SK-N-SH treated with all-trans-retinoic acid at 6 μM for 48 hours (cell line): ENCODE measurements at regions not wholly inside any gene's neighbourhood (a gene's known extent, or its start where the extent isn't known, plus 50 kb on each side); places are given as distances from the start of the nearest gene placed in this dataset.

Experiments
- ATAC-seq: fragments of 200-7000 bp; cut with Tn5 transposase; 3 replicates; pipeline ENCODE4 v1.9.1; 2020; ENCODE audit warnings: mild to moderate bottlenecking, moderate library complexity
- ARNTL ChIP-seq: fragments of 450-650 bp; formaldehyde crosslinking; IDR thresholded peaks from 2 replicates; pipeline ENCODE4 v1.5.0; 2020; ENCODE audit warnings: low read depth, mild to moderate bottlenecking, moderate library complexity, borderline replicate concordance
- CSDC2 ChIP-seq: fragments of 250-450 bp; sonication (Bioruptor Pico); IDR thresholded peaks from 2 replicates; pipeline ENCODE4 v1.5.0; 2020; ENCODE audit warnings: mild to moderate bottlenecking, moderate library complexity
- CSRNP3 ChIP-seq: fragments of 250-450 bp; sonication (Bioruptor Pico); IDR thresholded peaks from 2 replicates; pipeline ENCODE4 v1.5.1; 2021; ENCODE audit warnings: mild to moderate bottlenecking, moderate library complexity
- ESRRG ChIP-seq: fragments of 250-450 bp; sonication (Bioruptor Pico); IDR thresholded peaks from 2 replicates; pipeline ENCODE4 v1.6.1; 2021; ENCODE audit warnings: mild to moderate bottlenecking
- GLIS3 ChIP-seq: fragments of 250-450 bp; sonication (Bioruptor Pico); IDR thresholded peaks from 2 replicates; pipeline ENCODE4 v1.5.0; 2020; ENCODE audit warnings: mild to moderate bottlenecking, moderate library complexity
- OSR1 ChIP-seq: fragments of 250-450 bp; sonication (Bioruptor Pico); IDR thresholded peaks from 2 replicates; pipeline ENCODE4 v1.8.0; 2022; ENCODE audit warnings: moderate library complexity, mild to moderate bottlenecking, inconsistent platforms
- RARB ChIP-seq: fragments of 250-450 bp; sonication (Bioruptor Pico); IDR thresholded peaks from 2 replicates; pipeline ENCODE4 v1.8.0; 2021; ENCODE audit warnings: mild to moderate bottlenecking, moderate library complexity
- SNAI2 ChIP-seq: fragments of 250-450 bp; sonication (Bioruptor Pico); IDR thresholded peaks from 2 replicates; pipeline ENCODE4 v1.5.0; 2020; ENCODE audit warnings: mild to moderate bottlenecking, moderate library complexity
- TCF4 ChIP-seq: fragments of 250-450 bp; sonication (Bioruptor Pico); IDR thresholded peaks from 2 replicates; pipeline ENCODE4 v1.8.0; 2021; ENCODE audit warnings: mild to moderate bottlenecking, moderate library complexity, borderline replicate concordance
- TOX ChIP-seq: fragments of 250-450 bp; sonication (Bioruptor Pico); IDR thresholded peaks from 2 replicates; pipeline ENCODE4 v1.8.0; 2021; ENCODE audit warnings: mild to moderate bottlenecking, moderate library complexity, borderline replicate concordance
- ZC3H10 ChIP-seq: fragments of 250-450 bp; sonication (Bioruptor Pico); IDR thresholded peaks from 2 replicates; pipeline ENCODE4 v1.5.1; 2021; ENCODE audit warnings: mild to moderate bottlenecking, moderate library complexity
- ZFP3 ChIP-seq: fragments of 250-450 bp; sonication (Bioruptor Pico); IDR thresholded peaks from 2 replicates; pipeline ENCODE4 v1.5.0; 2020; ENCODE audit warnings: mild to moderate bottlenecking, moderate library complexity
- ZFP30 ChIP-seq: fragments of 450-650 bp; formaldehyde crosslinking; IDR thresholded peaks from 2 replicates; pipeline ENCODE4 v1.5.0; 2022; ENCODE audit warnings: mild to moderate bottlenecking, moderate library complexity
- ZNF565 ChIP-seq: fragments of 450-650 bp; formaldehyde crosslinking; conservative IDR thresholded peaks from 2 replicates; pipeline ENCODE4 v1.5.0; 2020; ENCODE audit warnings: low read depth, mild to moderate bottlenecking, moderate library complexity
- ZNF70 ChIP-seq: fragments of 450-650 bp; formaldehyde crosslinking; IDR thresholded peaks from 2 replicates; pipeline ENCODE4 v1.5.0; 2020; ENCODE audit warnings: mild to moderate bottlenecking, moderate library complexity
- ZNF8 ChIP-seq: fragments of 450-650 bp; formaldehyde crosslinking; IDR thresholded peaks from 2 replicates; pipeline ENCODE4 v1.5.0; 2020; ENCODE audit warnings: mild to moderate bottlenecking, moderate library complexity
- TF ChIP-seq, protein P1 (sequence below): fragments of 250-450 bp; sonication (Bioruptor Pico); IDR thresholded peaks from 2 replicates; pipeline ENCODE4 v1.8.0; 2021; ENCODE audit warnings: low read depth, mild to moderate bottlenecking, moderate library complexity, borderline replicate concordance
- TF ChIP-seq, protein P2 (sequence below): fragments of 250-450 bp; sonication (Bioruptor Pico); IDR thresholded peaks from 2 replicates; pipeline ENCODE4 v1.8.0; 2020; ENCODE audit warnings: mild to moderate bottlenecking, moderate library complexity, borderline replicate concordance

GRCh38 chr2:129069875-129070594 lies 751.4 kb upstream of the HS6ST1 start:
- no peak for ATAC-seq
- no peak for TF ChIP-seq OSR1 (CRISPR knock-in tag)
- TF ChIP-seq TOX (CRISPR knock-in tag), result no peak
- TF ChIP-seq ARNTL (CRISPR knock-in tag), result no peak
- no peak for TF ChIP-seq ZNF8 (CRISPR knock-in tag)
- TF ChIP-seq, protein P1, sequence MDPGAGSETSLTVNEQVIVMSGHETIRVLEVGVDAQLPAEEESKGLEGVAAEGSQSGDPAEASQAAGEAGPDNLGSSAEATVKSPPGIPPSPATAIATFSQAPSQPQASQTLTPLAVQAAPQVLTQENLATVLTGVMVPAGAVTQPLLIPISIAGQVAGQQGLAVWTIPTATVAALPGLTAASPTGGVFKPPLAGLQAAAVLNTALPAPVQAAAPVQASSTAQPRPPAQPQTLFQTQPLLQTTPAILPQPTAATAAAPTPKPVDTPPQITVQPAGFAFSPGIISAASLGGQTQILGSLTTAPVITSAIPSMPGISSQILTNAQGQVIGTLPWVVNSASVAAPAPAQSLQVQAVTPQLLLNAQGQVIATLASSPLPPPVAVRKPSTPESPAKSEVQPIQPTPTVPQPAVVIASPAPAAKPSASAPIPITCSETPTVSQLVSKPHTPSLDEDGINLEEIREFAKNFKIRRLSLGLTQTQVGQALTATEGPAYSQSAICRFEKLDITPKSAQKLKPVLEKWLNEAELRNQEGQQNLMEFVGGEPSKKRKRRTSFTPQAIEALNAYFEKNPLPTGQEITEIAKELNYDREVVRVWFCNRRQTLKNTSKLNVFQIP (CRISPR knock-in tag), result no peak
- TF ChIP-seq GLIS3 (CRISPR knock-in tag), result no peak

DNA sequence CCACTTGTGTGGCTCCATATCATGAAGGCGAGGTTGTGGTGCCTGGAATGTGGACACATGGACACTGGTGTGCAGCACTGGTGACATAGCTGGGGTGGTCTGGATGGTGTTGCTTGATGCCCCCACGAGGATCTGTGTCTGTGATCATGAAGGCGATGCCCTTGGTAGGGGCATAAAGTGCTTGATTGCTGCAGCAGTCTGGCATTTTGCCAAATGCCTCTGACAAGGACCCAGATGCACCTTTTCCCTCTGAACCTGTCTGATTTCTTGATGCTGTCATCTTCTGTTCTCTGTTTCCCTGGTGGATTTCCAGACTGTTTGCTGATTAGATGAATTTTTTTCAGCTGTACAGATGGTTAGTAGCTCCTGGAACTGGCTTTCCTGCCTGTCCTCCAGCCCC lies 752.0 kb upstream of the HS6ST1 start:
- no peak for ATAC-seq
- no peak for TF ChIP-seq CSDC2 (CRISPR knock-in tag)

- ATAC-seq, result no peak
- no peak for TF ChIP-seq TCF4 (CRISPR knock-in tag)
- TF ChIP-seq SNAI2 (CRISPR knock-in tag), result no peak
- TF ChIP-seq ZFP30 (CRISPR knock-in tag), result no peak
- TF ChIP-seq ZNF70, result no peak
- TF ChIP-seq ZNF565 (CRISPR knock-in tag), result no peak
- TF ChIP-seq OSR1 (CRISPR knock-in tag), result no peak
- no peak for TF ChIP-seq ZC3H10 (CRISPR knock-in tag)
- TF ChIP-seq, protein P2, sequence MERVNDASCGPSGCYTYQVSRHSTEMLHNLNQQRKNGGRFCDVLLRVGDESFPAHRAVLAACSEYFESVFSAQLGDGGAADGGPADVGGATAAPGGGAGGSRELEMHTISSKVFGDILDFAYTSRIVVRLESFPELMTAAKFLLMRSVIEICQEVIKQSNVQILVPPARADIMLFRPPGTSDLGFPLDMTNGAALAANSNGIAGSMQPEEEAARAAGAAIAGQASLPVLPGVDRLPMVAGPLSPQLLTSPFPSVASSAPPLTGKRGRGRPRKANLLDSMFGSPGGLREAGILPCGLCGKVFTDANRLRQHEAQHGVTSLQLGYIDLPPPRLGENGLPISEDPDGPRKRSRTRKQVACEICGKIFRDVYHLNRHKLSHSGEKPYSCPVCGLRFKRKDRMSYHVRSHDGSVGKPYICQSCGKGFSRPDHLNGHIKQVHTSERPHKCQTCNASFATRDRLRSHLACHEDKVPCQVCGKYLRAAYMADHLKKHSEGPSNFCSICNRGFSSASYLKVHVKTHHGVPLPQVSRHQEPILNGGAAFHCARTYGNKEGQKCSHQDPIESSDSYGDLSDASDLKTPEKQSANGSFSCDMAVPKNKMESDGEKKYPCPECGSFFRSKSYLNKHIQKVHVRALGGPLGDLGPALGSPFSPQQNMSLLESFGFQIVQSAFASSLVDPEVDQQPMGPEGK (CRISPR knock-in tag), result no peak
- TF ChIP-seq CSDC2 (CRISPR knock-in tag), result no peak
- TF ChIP-seq, protein P1 (CRISPR knock-in tag), result no peak
- no peak for TF ChIP-seq ZFP3 (CRISPR knock-in tag)
Observed at GRCh38 chr2:129071531-129071930, 752.9 kb upstream of the HS6ST1 start.

DNA sequence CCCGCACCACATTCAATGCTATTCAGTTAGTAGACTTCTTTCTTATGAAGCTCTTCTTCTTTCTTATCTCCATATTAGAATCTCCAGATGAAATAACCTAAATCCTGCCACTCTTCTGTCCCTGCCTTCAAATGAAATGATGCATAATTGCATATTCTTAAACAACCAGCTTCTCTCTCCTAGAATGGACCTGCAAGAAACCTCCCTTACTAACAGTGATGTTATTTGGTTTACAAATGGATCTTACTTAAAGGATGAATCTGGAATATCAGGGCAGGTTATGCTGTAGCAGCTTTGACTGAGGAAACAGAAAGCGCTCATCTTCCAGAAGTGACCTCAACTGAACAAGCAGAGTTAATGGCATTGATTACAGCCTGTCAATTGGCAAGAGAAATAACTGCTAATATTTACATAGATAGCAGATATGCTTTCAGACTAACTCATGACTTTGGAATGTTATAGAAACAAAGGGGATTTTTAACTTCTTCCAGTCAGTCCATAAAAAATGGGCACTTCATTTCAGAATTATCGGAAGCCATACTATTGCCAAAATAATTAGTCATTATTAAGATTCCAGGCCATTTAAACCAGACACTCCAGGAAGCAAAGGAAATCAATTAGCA lies 755.7 kb upstream of the HS6ST1 start:
- TF ChIP-seq ZNF565 (CRISPR knock-in tag), result no peak
- no peak for TF ChIP-seq ZC3H10 (CRISPR knock-in tag)
- TF ChIP-seq, protein P2 (CRISPR knock-in tag), result no peak
- TF ChIP-seq, protein P1 (CRISPR knock-in tag), result no peak
- no peak for TF ChIP-seq ARNTL (CRISPR knock-in tag)
- no peak for TF ChIP-seq GLIS3 (CRISPR knock-in tag)
- TF ChIP-seq CSRNP3, result no peak
- TF ChIP-seq RARB, result no peak
- no peak for TF ChIP-seq ZFP3 (CRISPR knock-in tag)
- TF ChIP-seq ZNF8 (CRISPR knock-in tag), result no peak
- no peak for TF ChIP-seq TCF4 (CRISPR knock-in tag)
- TF ChIP-seq OSR1 (CRISPR knock-in tag), result no peak
- no peak for TF ChIP-seq ESRRG (CRISPR knock-in tag)
- no peak for ATAC-seq
